ENCODE measurements at regions not wholly inside any gene's neighbourhood (a gene's known extent, or its start where the extent isn't known, plus 50 kb on each side); places are given as distances from the start of the nearest gene placed in this dataset.

- Histone ChIP-seq H3K9me3 (replicated peaks; ENCODE audit: control insufficient read depth, insufficient read depth, low read length) (no peaks in the 10 kb centered on the region), H3K4me2 (ENCODE audit: control insufficient read depth, insufficient read depth) (no peak overlapping the region), H3K4me1 (ENCODE audit: control insufficient read depth, insufficient read depth, low read length) (no peaks in the 10 kb centered on the region), H3K79me2 (ENCODE audit: control insufficient read depth, insufficient read depth, low read length) (no peaks in the 10 kb centered on the region), H4K20me1 (ENCODE audit: control insufficient read depth, insufficient read depth) (no peaks in the 10 kb centered on the region), H3K9ac (ENCODE audit: control insufficient read depth, insufficient read depth, low read length) (no peak overlapping the region), H3K27me3 (replicated peaks in 1 of 2; ENCODE audit: control insufficient read depth in 2 of 2, insufficient read depth in 2 of 2, low read length in 1 of 2) (no peaks in the 10 kb centered on the region), H3K4me3 (no peak overlapping the region), H2AFZ (ENCODE audit: control insufficient read depth, low read depth, low read length) (no peak overlapping the region), H3K36me3 (ENCODE audit: control insufficient read depth in 2 of 2, insufficient read depth in 2 of 2, low read length in 1 of 2) (no peaks in the 10 kb centered on the region), H3K27ac (ENCODE audit: control insufficient read depth, insufficient read depth) (no peak overlapping the region)
- intact Hi-C loops (cut with micrococcal nuclease; ENCODE audit: unreplicated experiment) (no loop called here), in situ Hi-C loops (cut with MboI) (no loop called here)
- WGBS (ENCODE audit: insufficient coverage, insufficient replicate concordance, low lambda C conversion rate, missing lambda C conversion rate) = 23% methylated on average over 11 of the region's 11 CpGs
- RAD21 ChIA-PET (ENCODE audit: unreplicated experiment) = no interaction called here
- CTCF ChIA-PET = interaction anchor here (0.7 to 1.1 kb wide), 2 partner anchors 30 to 602 kb away, joined by 3 read pairs; no protein-coding TSS in a partner anchor
- BruUV-seq (replicated peaks) = no TSS peak
- DNase-seq (ENCODE audit: low read depth, low spot score) (no peak), FAIRE-seq (no peak), ATAC-seq (no peak)
- SMC1A ChIA-PET (ENCODE audit: uncharacterized antibody, unreplicated experiment) = interaction anchor here (0.9 to 1.1 kb wide), 2 partner anchors 16 to 58 kb away, joined by 3 read pairs; no protein-coding TSS in a partner anchor
- POLR2A ChIA-PET = no interaction called here
- no peak for TF ChIP-seq CREB1 (IDR thresholded peaks at IDR 0.05; ENCODE audit: low read depth)
- no peak for TF ChIP-seq SMC3 (IDR thresholded peaks at IDR 0.05; ENCODE audit: borderline replicate concordance, low read length)
- TF ChIP-seq EZH2 (IDR thresholded peaks at IDR 0.05; ENCODE audit: borderline replicate concordance, control insufficient read depth, low read depth, low read length) = no peak
- TF ChIP-seq ASH2L (IDR thresholded peaks at IDR 0.05; ENCODE audit: borderline replicate concordance, low read depth) = no peak
- TF ChIP-seq DPF2 (IDR thresholded peaks at IDR 0.05) = no peak
- TF ChIP-seq SMARCA5 (IDR thresholded peaks at IDR 0.05) = no peak
- TF ChIP-seq HDAC2 (IDR thresholded peaks at IDR 0.05) = no peak
- no peak for TF ChIP-seq SIN3A (IDR thresholded peaks at IDR 0.05; ENCODE audit: low read depth, low read length)
- no peak for TF ChIP-seq BMI1 (IDR thresholded peaks at IDR 0.05; ENCODE audit: borderline replicate concordance)
- TF ChIP-seq TCF3 (IDR thresholded peaks at IDR 0.05; ENCODE audit: borderline replicate concordance, insufficient read depth, low read depth, low read length) = no peak
- TF ChIP-seq ZBTB33 (IDR thresholded peaks at IDR 0.05) = no peak
- TF ChIP-seq RFX5 (IDR thresholded peaks at IDR 0.05; ENCODE audit: low read depth, low read length) = no peak
- TF ChIP-seq WRNIP1 (IDR thresholded peaks at IDR 0.05; ENCODE audit: borderline replicate concordance, low read depth, low read length) = no peak
These were observed 104.2 kb downstream of the ANKRD7 start for GRCh38 chr7:118328505-118329211.
